ENCODE measurements at regions not wholly inside any gene's neighbourhood (a gene's known extent, or its start where the extent isn't known, plus 50 kb on each side); places are given as distances from the start of the nearest gene placed in this dataset.
A peak's percentile ranks its signal among the peaks of the same experiment; 100 is the strongest.

GRCh38 chr2:82964341-82964740 lies 1494.7 kb downstream of the SUCLG1 start:
- no peaks in the 10 kb centered on the region for H3K36me3 ChIP-seq (ENCODE audit: control insufficient read depth, insufficient read depth, low read length)
- H3K27me3 ChIP-seq (ENCODE audit: control insufficient read depth, insufficient read depth, low read length), result no peaks in the 10 kb centered on the region
- TF ChIP-seq EZH2 (IDR thresholded peaks at IDR 0.05; ENCODE audit: low read length, missing control alignments) (no peak), CTCF (conservative IDR thresholded peaks at IDR 0.05 in 1 of 2, IDR thresholded peaks at IDR 0.05 in 1 of 2; ENCODE audit: low read depth in 1 of 2, low read length in 2 of 2) (no peak)
- H3K27ac ChIP-seq (ENCODE audit: insufficient read depth, low read length), result no peak overlapping the region
- no peaks in the 10 kb centered on the region for H3K4me1 ChIP-seq (ENCODE audit: control insufficient read depth, extremely low read depth, insufficient read depth, low read length)
- H2AFZ ChIP-seq (ENCODE audit: low read length), result no peak overlapping the region
- no peak overlapping the region for H3K9ac ChIP-seq (ENCODE audit: insufficient read depth, low read length)
- no peak overlapping the region for H3K4me2 ChIP-seq (ENCODE audit: extremely low read depth, insufficient read depth, low read length)
- H4K20me1 ChIP-seq (ENCODE audit: control insufficient read depth, extremely low read depth, insufficient read depth, low read length), result no peaks in the 10 kb centered on the region
- DNase-seq (ENCODE audit: low read depth in 2 of 2), result no peak
- H3K4me3 ChIP-seq (replicated peaks in 1 of 4; ENCODE audit: control extremely low read depth in 1 of 4, insufficient read depth in 1 of 4, low read depth in 3 of 4, low read length in 4 of 4), result no peak overlapping the region
- H3K9me3 ChIP-seq (ENCODE audit: control insufficient read depth, insufficient read depth, low read depth, low read length), result no peaks in the 10 kb centered on the region
- H3K79me2 ChIP-seq (ENCODE audit: control insufficient read depth, insufficient read depth, low read length), result no peaks in the 10 kb centered on the region

- Histone ChIP-seq H3K79me2 (ENCODE audit: control insufficient read depth, insufficient read depth, low read length) (no peaks in the 10 kb centered on the region), H3K4me3 (replicated peaks in 1 of 4; ENCODE audit: control extremely low read depth in 1 of 4, insufficient read depth in 1 of 4, low read depth in 3 of 4, low read length in 4 of 4) (no peak overlapping the region), H3K36me3 (ENCODE audit: control insufficient read depth, insufficient read depth, low read length) (no peaks in the 10 kb centered on the region), H3K4me1 (ENCODE audit: control insufficient read depth, extremely low read depth, insufficient read depth, low read length) (no peaks in the 10 kb centered on the region), H3K9ac (ENCODE audit: insufficient read depth, low read length) (no peak overlapping the region), H3K27me3 (ENCODE audit: control insufficient read depth, insufficient read depth, low read length) (no peaks in the 10 kb centered on the region), H2AFZ (ENCODE audit: low read length) (no peak overlapping the region), H3K4me2 (ENCODE audit: extremely low read depth, insufficient read depth, low read length) (no peak overlapping the region), H3K9me3 (ENCODE audit: control insufficient read depth, insufficient read depth, low read depth, low read length) (no peaks in the 10 kb centered on the region), H3K27ac (ENCODE audit: insufficient read depth, low read length) (no peak overlapping the region), H4K20me1 (ENCODE audit: control insufficient read depth, extremely low read depth, insufficient read depth, low read length) (no peaks in the 10 kb centered on the region)
- no peak for TF ChIP-seq EZH2 (IDR thresholded peaks at IDR 0.05; ENCODE audit: low read length, missing control alignments)
- DNase-seq (ENCODE audit: low read depth in 2 of 2), result peak in 1 of 2 donors; percentile 1
These were observed 1499.4 kb downstream of the SUCLG1 start for GRCh38 chr2:82959727-82960126.

- Histone ChIP-seq H2AFZ (ENCODE audit: low read length) (no peak overlapping the region), H3K4me3 (replicated peaks in 1 of 4; ENCODE audit: control extremely low read depth in 1 of 4, insufficient read depth in 1 of 4, low read depth in 3 of 4, low read length in 4 of 4) (no peak overlapping the region), H3K27me3 (ENCODE audit: control insufficient read depth, insufficient read depth, low read length) (no peaks in the 10 kb centered on the region), H3K79me2 (ENCODE audit: control insufficient read depth, insufficient read depth, low read length) (no peaks in the 10 kb centered on the region), H3K4me1 (ENCODE audit: control insufficient read depth, extremely low read depth, insufficient read depth, low read length) (no peaks in the 10 kb centered on the region), H4K20me1 (ENCODE audit: control insufficient read depth, extremely low read depth, insufficient read depth, low read length) (no peaks in the 10 kb centered on the region), H3K9ac (ENCODE audit: insufficient read depth, low read length) (no peak overlapping the region), H3K9me3 (ENCODE audit: control insufficient read depth, insufficient read depth, low read depth, low read length) (no peaks in the 10 kb centered on the region), H3K4me2 (ENCODE audit: extremely low read depth, insufficient read depth, low read length) (no peak overlapping the region), H3K36me3 (ENCODE audit: control insufficient read depth, insufficient read depth, low read length) (no peaks in the 10 kb centered on the region), H3K27ac (ENCODE audit: insufficient read depth, low read length) (no peak overlapping the region)
- no peak for TF ChIP-seq EZH2 (IDR thresholded peaks at IDR 0.05; ENCODE audit: low read length, missing control alignments)
- no peak for TF ChIP-seq CTCF (conservative IDR thresholded peaks at IDR 0.05 in 1 of 2, IDR thresholded peaks at IDR 0.05 in 1 of 2; ENCODE audit: low read depth in 1 of 2, low read length in 2 of 2)
- no peak for DNase-seq (ENCODE audit: low read depth in 2 of 2)
These were observed 1504.2 kb downstream of the SUCLG1 start for GRCh38 chr2:82954868-82955267.

Data from fibroblast of lung (primary cell).